HG03064 (cell line): ENCODE measurements at regions not wholly inside any gene's neighbourhood (a gene's known extent, or its start where the extent isn't known, plus 50 kb on each side); places are given as distances from the start of the nearest gene placed in this dataset.
A peak's percentile ranks its signal among the peaks of the same experiment; 100 is the strongest.
"Not testable (repeated sequence)": the region's sequence is repeated elsewhere in the genome, so short reads cannot be mapped to it uniquely, and the experiment has no call there.

Experiments used
- ATAC-seq: cut with Tn5 transposase; IDR thresholded peaks from one replicate; pipeline ENCODE4 v1.9.1; 2021; ENCODE audit warnings: low read depth; ENCODE audit not compliant: unreplicated experiment

DNA sequence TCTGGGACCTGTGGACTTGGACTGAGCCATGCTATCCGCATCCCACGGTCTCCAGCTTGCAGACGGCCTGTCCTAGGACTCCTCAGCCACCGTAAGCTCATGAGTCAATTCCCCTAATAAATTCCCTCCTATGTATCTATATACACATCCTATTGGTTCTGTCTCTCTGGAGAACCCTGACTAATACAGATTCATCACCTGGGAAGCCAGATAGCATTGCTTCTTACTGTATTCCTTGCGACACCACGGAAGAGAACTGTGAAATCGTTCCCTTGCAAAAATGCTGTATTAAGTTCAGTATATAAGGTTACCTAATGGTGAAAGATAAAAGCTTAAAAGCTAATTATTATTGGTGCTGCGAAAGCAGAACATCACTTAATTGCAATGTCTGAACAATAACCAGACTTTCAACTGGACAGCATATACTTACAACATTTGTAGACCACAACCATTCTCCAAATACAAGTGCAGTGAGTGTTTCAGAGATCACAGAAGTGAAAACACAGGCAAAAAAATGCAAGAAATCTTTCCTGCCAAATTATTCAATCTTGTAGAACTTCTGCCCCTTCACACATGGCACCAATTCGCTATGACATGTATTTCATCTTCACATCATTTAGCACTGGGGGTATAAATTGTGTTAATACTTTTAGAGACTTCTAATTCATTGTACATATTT is 352.9 kb downstream of the TXNL1 start:
- ATAC-seq: no peak

DNA sequence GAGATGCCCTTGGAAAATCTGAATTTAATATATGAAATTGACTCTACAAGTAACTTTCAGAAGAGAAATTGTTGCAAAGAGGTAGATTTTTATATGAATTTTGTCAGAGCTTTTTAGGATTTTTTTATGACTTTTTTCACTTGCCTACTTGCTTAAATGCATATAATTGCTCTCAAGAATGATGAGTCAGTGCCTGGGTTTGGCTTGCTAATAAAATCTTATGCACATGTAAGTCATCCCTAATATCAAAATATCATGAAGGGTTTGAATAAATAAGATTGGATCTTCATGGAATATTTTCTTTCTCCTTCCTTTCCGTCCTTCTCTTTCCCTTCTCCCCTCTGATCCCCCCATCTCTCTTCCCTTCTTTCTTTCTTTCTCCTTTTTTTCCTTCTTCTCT is 354.1 kb downstream of the TXNL1 start:
- ATAC-seq: no peak

DNA sequence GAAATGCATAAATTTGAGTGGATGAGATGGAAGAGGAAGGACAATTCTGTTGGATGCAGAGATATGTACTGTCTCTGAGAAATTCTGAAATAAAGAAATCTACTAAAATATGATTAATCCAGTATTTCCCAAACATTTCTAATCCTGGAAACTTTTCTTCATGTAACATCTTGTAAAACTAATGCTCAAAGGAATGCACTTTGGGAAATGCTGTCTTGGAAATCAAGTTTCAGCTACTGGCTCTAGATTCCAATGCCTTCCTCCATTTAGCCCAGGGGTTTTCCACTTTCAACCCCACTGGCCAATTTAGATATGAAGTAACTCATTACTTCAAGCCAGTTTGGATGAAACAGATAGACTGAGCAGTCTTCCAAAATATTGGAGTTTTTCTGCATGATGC is 355.1 kb downstream of the TXNL1 start:
- ATAC-seq: no peak

DNA sequence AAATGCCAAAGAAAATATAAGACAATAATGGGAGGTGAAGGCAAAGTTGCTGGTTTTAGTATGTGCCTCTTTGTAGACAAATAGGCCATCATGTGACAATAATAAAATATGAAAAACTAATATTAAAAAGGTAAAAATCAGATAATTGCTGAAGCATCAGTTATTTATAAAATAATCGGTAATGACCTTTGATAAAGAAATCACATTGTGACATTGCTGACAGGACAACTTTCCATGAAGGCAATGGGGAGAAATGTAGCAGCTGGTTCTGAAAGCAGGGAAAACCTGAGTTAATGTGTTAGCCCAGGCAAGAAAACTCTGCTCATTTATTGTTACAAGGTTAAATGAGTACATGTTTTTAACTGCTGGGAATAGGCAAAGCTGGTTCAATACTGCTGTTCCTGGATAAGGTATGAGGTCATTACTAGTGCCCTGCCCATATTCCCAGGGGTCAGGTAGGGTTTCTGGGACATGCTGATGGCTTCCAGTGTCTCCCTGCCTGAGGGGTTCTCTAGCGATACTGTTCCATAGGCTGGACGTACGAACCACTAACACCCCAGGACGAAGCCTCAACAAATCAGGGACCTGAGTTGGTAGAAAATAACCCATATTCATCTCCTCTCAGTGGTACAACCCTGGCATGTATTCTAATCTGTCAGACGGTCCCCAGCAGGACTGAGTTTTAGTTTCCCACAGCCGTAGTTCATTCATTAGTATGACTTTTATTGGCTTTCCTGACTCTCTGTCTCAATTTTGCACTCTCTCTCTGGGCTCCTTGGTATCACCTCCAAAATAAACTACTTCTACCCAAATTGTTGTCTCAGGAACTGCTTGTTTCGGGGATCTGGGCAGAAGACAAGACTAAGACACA is 355.9 kb downstream of the TXNL1 start:
- ATAC-seq: no peak

DNA sequence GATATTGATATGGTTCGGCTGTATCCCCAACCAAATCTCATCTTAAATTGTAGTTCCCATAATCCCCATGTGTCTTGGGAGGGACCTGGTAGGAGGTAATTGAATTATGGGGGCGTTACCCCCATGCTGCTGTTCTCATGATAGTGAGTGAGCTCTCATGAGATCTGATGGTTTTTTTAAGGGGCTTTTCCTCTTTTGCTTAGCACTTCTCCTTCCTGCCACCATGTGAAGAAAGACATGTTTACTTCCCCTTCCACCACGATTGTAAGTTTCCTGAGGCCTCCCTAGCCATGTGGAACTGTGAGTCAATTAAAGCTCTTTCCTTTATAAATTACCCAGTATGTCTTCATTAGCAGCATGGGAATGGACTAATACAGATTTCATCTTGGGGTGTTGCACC is 358.6 kb downstream of the TXNL1 start:
- ATAC-seq: not testable (repeated sequence)

DNA sequence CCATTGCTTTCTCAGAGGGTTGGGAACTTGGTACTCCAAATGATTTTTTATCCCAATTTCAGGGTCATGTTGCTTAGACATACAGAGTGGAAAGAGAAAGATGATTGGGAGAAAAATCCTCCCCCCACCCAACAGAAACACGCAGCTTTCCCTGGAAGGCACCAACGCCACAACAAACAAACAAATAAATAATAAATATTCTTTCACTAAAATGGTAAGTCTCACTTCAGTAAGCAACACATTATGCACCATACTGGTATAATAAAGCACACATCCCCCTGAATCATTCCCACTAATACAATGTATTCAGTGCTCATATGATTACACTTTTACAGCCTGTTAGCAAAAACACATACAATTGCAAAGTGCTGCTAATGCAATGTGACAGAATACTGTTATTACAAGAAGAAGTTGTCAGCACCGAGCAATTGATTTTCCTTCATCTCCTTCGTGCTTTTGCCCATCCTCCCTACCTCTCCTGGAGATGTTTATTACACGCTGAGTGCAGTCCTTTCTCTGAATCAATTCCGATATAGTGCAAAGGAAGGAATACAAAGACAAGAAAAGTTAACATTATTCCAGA is 359.9 kb downstream of the TXNL1 start:
- ATAC-seq: no peak

DNA sequence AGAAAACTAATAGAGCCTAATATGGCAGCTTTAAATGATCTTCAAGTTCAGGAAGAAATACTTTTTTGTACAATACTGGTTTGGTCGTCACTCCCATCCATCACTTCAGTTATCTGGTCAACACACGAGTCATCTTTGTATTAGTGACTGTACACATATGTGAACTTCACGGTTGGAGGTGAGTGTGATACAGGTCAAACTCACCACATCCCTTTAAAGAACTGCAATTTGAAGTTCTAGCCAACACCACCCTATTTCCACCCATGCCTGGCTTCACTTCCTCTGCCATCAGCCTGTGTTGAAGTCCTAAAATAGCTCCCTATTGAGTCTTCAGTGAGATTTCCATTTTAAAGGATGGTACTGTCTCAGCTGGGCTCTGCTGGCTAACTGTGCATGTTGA is 361.9 kb downstream of the TXNL1 start:
- ATAC-seq: no peak

DNA sequence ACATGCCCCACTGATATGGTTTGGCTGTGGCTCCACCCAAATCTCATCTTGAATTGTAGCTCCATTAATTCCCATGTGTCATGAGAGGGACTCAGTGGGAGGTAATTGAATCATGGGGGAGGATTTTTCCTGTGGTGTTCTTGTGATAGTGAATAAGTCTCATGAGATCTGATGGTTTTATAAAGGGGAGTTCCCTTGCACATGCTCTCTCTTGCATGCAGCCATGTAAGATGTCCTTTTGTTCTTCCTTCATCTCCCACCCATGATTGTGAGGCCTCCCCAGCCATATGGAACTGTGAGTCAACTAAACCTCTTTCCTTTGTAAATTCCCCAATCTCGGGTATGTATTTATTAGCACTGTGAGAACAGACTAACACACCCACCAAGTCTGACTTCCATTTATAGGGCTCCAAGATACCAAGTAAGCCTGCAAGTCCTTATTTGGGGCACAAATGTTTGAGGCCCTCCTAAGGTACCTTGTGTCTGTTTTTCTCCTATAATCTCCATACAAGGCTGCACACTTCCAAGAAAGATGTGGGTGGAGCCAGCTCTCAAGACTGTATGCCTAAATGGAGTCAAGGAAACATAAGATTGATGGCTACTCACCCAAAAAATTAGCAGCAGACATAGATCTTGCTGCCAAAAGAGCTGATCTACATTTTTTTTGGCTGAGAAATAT is 364.7 kb downstream of the TXNL1 start:
- ATAC-seq: no peak

DNA sequence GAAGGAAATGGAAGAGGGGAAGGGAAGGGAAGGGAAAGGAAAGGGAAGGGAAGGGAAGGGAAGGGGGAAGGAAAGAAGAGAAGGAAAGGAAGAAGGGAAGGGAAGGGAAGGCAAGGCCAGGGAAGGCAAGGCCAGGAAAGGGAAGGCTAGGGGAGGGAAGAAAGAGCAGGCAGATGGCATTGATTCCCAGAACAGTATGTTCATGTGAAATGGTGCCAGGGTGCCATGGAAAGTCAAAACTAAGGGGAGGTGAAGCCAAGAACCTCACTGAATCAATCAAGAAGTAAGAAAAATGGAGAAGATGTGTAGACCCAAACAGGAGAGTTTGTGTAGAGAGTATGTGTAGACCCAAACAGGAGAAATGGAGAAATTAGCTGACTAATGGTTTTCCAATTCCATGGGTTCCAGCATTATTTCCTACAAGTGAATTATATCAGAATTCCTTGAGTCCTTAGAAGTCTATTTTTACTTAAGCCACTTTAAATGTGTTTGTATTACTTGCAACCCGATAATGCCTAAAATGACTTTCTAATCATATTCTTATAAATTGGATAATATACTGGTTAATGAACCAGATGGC is 367.6 kb downstream of the TXNL1 start:
- ATAC-seq: no peak

DNA sequence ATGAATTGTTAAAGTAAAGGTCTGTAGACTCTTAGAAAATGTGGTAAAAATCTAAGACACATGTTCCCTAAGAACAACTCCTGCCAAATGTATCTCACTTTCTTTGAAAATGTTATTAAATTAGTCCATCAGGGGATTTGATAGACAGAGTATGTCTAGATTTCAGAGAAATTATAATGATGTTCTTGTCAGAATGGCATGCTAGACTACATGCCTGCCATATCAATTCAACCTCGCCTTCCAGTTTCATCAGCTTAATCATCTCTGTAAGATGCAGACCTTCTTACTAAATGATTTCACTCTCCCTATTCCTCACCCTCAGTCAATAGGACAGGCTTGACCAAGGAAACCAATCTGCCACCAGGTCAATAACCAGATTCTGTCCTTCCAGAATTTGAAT is 368.4 kb downstream of the TXNL1 start:
- ATAC-seq: no peak

DNA sequence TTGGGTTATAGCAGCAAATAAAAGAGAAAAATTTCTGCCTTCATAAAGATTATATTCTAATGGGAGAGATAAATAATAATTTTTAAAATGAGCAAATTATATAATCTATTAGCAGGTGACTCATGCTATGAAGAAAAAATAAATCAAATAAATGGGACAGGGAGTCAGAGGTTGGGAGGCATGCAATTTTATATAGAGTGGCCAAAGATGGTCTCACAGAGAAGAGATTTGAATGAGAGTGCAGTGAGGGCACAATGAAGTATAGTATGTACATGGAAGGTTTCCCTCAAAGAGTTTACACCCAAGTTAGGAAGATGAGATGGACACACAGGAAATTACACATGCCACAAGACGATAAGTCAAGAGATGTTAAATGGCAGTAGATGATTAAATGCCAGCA is 369.4 kb downstream of the TXNL1 start:
- ATAC-seq: no peak

DNA sequence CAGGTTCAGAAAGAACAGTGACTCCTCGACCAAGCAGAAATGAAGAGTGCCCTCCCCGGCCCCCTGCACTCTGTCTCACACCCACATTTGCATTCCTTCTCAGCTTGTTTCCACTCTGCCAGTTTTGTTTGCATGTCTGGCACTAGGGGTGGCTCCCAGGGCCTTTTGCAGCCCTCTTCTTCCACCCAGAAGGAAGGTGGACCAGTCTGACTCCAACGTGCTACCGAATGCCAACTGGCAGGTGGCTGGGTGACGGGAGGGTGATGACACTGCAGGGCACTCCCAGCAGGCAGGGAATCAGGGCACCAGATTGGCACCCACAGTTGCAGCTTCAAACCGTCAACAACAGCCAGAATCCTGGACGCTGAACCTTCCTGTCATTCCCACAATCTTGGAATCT is 371.1 kb downstream of the TXNL1 start:
- no peak for ATAC-seq

DNA sequence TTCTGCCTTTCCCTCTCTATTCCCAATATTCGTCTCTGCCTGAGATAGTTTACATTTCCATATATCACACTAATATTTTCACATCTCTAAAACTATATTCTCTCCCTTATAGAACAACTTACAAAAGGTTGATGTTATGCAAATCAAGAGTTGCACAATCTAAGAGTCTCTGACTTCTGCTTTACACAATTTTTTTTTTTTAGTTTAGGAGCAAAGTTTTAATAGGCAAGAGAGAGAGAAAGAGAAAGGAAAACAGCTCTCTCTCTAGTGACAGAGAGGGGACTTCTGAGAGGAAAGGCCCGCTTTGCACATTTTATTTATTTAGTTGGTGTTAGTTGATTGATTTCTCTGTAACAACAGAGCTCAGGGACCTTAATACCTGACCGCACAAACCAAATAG is 380.2 kb downstream of the TXNL1 start:
- no peak for ATAC-seq

DNA sequence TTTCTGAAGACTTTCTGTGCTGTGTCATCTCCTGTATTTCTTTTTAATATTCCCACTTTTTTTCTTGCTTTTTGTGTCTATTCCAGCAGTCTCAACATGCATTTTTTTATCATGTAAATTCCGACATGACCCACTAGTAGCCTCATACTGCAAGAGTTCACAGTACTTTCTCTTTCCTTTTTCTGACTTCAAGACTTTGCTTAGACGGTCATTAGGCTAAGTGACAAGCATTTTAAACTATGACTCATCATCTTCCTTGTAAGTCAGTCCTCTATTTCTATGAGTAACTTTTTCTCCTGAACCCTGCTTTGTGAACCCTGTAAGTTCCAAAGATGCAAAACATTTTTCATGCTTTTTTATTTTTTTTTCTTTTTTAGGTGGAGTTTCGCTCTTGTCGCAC is 381.2 kb downstream of the TXNL1 start:
- ATAC-seq: no peak

DNA sequence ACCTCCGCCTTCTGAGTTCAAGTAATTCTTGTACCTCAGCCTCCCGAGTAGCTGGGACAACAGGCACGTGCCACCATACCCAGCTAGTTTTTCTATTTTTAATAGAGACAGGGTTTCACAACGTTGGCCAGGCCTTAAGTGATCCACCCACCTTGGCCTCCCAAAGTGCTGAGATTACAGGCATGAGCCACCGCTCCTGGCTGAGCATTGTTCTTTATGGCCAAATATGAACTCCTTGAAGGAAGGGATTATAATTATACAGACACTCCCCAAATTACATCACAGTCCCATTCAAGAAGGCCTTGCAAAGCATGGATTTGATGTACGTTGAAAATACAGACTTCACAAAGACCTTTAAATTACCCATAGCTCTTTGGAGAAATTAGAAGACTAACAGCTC is 381.7 kb downstream of the TXNL1 start:
- ATAC-seq: no peak

DNA sequence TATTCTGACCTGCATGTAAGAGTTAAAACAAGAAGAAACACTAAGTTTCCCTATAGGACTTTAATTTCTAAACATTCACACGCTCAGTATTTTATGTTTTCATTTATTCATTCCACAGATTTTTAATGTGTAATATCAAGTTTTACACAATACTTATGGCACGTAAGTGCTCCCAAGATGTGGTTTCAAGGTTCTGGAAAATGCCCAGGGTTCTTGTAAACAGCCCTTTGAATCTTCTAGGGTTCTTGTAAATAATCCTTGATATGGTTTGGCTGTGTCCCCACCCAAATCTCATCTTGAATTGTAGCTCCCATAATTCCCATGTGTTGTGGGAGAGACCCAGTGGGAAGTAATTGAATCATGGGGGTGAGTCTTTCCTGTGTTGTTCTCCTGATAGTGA is 383.0 kb downstream of the TXNL1 start:
- no peak for ATAC-seq

DNA sequence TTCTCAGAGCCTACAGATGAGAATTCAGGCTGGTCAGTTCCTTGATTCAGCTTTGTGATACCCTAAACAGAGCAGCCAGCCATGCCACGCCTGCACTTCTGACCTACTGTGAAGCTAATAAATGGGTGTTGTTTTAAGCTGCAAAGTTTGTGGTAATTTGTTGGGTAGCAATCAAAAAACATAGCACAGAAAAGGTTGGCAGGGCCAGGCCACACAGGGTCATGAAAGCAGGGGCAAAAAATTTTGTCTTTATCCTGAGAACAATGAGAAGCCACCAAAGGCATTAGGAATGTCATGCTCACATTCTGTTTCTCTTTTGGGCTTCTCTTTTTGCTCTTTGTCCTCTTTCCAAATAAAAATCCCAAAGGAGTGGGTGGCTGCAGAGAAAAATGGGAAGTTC is 385.9 kb downstream of the TXNL1 start:
- ATAC-seq: no peak

DNA sequence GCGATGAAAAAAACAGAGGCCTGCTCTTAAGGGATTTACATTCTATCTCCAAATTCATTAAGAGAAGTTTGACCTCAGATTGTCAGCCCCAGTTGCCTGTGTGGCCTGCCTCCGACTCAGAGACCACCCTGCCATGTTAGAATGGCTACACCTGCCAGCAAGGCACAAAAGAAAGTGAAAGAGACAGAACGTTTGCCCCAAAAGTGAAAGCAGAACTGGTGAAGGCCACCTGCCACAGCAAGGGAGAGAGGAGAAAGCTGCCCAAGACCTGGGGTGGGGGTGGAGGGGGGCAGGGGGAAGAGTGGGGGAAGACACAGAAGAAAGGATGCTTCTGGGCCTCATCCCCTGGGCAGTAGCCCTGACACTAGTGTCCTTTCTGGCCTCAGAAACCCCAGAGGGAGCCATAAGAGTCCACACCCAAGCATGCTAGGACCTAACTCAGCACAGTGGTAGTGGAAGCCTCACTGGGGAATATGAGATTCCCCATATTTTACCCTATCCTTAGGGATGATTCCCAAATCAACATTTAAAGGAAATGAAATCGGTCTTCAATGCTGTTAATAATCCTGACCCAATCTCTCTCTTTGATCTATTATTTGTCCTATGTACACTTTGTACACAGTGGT is 389.7 kb downstream of the TXNL1 start:
- ATAC-seq: peak; percentile 99

DNA sequence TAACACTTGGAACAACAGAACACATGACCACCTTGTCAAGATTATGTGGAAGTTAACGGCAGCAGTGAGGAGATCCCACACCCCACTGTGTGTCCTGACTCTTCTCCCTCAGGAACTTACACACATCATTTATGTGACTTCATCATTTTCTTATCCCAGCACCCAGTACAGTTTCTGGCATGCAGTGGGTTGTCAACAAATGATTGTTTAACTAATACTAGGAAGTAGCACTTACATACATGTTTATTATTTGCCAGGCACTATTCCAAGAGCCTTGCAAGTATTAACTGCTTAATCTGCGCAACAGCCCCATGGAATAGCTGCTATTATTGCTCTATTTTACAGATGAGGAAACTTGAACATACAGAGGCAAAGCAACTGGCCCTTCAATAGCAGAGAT is 391.5 kb downstream of the TXNL1 start:
- ATAC-seq: no peak

DNA sequence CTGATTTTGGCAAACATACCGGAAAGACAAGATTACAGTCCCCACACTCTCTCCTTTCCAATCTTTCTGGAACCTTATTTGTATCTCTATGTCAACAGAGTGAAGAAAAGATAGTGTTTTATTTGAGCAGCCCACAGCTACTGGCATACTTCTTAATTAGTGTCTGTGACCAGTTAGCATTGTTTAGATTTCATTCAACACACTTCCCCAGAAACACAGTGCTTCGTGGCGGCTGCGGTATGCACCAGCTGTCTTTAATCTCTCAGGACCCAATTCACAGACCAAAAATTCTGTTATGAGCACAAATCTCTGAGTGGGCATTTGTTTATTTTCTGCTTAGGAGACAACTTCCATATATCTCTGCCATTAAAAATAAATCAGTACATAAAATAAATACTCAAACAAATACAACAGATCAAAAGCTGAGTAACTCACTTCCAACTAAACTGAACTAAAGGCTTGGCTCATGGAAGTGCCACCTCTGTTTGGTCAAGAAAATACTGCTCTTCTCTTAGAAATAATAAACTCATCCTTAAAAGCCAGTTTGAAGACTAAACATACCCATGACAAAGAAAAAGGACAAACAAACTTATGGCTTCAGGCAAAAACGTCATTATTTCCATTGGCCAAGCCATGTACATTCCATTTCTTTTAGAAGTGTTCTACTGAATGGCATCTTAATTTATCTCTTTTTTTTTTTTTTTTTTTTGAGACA is 392.4 kb downstream of the TXNL1 start:
- no peak for ATAC-seq
